ENCODE measurements at regions not wholly inside any gene's neighbourhood (a gene's known extent, or its start where the extent isn't known, plus 50 kb on each side); places are given as distances from the start of the nearest gene placed in this dataset.

DNA sequence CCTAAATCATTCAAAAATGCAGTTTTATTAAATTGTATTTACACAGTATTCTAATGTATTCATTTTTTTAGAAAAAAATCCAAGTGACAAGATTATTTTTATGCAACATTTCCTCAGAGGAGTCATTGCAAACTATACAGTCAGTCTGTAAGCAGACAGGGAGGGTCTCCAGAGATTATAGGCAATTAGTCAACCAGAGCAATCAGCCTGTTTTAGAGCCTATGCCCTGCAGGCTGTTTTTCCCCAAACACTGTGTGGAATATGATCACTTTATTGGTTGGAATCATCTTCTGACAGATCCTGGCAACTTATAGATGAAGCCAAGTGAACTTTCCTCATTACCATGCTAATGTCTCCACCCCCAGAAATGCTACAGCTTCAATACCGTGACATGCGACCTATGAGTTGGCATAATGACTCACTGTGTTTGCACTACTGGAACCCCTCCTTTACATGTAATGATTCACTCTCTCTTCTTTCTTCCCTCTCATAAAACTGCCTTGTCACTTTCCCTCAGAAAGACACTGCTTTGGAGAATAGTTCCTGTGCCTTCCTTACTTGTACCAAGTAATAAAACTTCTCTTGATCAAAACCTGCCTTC is 577.7 kb upstream of the FTMT start:
- TF ChIP-seq, protein P1, sequence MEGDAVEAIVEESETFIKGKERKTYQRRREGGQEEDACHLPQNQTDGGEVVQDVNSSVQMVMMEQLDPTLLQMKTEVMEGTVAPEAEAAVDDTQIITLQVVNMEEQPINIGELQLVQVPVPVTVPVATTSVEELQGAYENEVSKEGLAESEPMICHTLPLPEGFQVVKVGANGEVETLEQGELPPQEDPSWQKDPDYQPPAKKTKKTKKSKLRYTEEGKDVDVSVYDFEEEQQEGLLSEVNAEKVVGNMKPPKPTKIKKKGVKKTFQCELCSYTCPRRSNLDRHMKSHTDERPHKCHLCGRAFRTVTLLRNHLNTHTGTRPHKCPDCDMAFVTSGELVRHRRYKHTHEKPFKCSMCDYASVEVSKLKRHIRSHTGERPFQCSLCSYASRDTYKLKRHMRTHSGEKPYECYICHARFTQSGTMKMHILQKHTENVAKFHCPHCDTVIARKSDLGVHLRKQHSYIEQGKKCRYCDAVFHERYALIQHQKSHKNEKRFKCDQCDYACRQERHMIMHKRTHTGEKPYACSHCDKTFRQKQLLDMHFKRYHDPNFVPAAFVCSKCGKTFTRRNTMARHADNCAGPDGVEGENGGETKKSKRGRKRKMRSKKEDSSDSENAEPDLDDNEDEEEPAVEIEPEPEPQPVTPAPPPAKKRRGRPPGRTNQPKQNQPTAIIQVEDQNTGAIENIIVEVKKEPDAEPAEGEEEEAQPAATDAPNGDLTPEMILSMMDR (tag by site-specific recombination; IDR thresholded peaks at IDR 0.05), result no peak
- TF ChIP-seq ZNF416 (tag by site-specific recombination; IDR thresholded peaks at IDR 0.05), result no peak
- no peak for TF ChIP-seq GLIS1 (tag by site-specific recombination; IDR thresholded peaks at IDR 0.05)
- no peak for TF ChIP-seq ZNF664 (tag by site-specific recombination; IDR thresholded peaks at IDR 0.05)
- TF ChIP-seq, protein P2, sequence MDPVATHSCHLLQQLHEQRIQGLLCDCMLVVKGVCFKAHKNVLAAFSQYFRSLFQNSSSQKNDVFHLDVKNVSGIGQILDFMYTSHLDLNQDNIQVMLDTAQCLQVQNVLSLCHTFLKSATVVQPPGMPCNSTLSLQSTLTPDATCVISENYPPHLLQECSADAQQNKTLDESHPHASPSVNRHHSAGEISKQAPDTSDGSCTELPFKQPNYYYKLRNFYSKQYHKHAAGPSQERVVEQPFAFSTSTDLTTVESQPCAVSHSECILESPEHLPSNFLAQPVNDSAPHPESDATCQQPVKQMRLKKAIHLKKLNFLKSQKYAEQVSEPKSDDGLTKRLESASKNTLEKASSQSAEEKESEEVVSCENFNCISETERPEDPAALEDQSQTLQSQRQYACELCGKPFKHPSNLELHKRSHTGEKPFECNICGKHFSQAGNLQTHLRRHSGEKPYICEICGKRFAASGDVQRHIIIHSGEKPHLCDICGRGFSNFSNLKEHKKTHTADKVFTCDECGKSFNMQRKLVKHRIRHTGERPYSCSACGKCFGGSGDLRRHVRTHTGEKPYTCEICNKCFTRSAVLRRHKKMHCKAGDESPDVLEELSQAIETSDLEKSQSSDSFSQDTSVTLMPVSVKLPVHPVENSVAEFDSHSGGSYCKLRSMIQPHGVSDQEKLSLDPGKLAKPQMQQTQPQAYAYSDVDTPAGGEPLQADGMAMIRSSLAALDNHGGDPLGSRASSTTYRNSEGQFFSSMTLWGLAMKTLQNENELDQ (tag by site-specific recombination; IDR thresholded peaks at IDR 0.05; ENCODE audit: low read depth), result no peak
- no peak for TF ChIP-seq ZFP37 (tag by site-specific recombination; IDR thresholded peaks at IDR 0.05)
- no peak for TF ChIP-seq ZNF132 (tag by site-specific recombination; IDR thresholded peaks at IDR 0.05; ENCODE audit: borderline replicate concordance)
- TF ChIP-seq KLF1 (tag by site-specific recombination; IDR thresholded peaks at IDR 0.05), result no peak
